Left forelimb (tissue), 1 donor: ENCODE measurements at regions not wholly inside any gene's neighbourhood (a gene's known extent, or its start where the extent isn't known, plus 50 kb on each side); places are given as distances from the start of the nearest gene placed in this dataset.

Experiments used
- DNase-seq: peaks from one replicate; pipeline ENCODE4 v3.0.0-alpha.2; 2018; ENCODE audit warnings: low spot score

GRCh38 chr2:71777946-71778345, 324.6 kb downstream of the DYSF start:
- no peak for DNase-seq

DNA sequence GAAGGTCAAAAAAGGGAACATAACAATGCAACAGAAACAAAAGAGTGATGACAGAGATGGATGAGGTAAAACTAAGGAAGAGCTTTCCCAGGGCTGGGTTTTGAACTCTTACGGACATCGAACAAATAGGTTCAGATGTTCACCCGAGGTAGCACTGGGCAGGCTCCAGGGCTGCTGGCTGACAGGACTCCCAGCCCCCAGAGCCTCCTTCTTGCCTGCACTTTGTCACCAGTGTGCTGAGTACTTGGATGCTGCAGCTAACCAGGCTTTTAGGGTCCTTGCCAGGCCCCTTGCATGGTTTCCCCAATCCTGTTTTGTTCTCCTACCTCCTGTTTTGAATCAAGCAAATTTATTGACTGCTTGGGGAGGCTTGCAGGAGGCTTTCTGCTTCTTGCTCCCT, 322.9 kb downstream of the DYSF start:
- DNase-seq: no peak

GRCh38 chr2:71773218-71773617, 319.9 kb downstream of the DYSF start:
- DNase-seq: no peak

- DNase-seq: no peak
Measured at GRCh38 chr2:71772510-71773172, 319.3 kb downstream of the DYSF start.

GRCh38 chr2:71767663-71768062, 314.3 kb downstream of the DYSF start:
- DNase-seq: no peak

DNA sequence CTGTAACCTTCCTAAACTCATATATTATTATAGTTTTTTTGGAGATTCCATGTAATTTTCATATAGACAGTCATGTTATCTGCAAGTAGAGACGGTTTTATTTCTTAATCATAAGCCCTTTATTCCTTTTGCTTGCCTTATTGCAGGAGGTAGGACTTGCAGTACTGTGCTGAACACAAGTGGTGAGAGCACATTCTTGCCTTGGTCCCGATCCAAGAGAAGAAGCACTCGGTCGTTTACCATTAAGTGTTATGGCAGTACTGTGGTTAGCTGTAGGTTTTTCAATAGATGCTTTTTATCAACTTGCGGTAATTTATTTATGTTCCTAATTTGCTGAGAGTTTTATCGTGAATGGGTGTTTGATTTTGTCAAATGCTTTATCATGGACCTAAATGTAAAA, 305.7 kb downstream of the DYSF start:
- no peak for DNase-seq

DNA sequence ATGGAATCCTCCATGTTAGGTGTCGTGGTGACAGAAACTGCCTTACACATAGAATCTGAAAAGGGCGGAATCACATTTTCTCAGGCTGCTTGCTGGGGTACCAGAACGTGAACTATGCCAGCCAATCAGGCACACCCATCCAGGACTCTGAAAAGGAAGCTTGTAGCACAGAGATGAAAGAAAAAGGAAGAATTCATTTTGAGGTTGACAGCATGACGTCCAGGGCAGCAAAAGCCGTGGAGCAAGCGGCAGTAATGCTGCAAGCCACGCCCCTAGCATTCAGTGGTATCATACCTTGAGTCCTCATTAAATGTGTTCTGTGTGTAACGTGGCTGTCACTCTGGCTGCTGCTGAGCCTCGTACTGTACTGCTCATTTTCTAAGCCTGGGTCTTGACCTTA, 304.0 kb downstream of the DYSF start:
- DNase-seq: no peak

GRCh38 chr2:71756280-71756906, 303.0 kb downstream of the DYSF start:
- no peak for DNase-seq

DNA sequence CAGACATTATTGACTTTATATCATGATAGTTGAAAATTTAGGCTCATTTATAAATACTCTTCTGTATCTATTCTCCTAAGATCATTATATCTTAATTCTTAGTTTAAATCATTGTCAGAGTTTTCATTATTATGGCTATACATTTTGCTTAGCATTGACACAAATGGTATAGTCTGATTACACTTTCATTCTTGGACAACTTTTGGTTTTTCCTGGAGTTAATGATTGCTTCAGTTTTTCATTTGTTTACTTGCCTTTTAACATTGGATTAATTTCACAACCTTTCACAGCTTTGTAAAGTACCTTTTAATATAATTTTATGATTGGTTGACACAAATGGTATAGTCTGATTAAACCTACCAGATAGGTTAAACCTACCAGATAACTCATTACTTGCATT, 298.2 kb downstream of the DYSF start:
- DNase-seq: no peak

- DNase-seq: no peak
Measured at GRCh38 chr2:71749671-71750101, 296.3 kb downstream of the DYSF start.

GRCh38 chr2:71748227-71748626, 294.9 kb downstream of the DYSF start:
- DNase-seq: no peak

GRCh38 chr2:71747559-71747958, 294.2 kb downstream of the DYSF start:
- no peak for DNase-seq

DNA sequence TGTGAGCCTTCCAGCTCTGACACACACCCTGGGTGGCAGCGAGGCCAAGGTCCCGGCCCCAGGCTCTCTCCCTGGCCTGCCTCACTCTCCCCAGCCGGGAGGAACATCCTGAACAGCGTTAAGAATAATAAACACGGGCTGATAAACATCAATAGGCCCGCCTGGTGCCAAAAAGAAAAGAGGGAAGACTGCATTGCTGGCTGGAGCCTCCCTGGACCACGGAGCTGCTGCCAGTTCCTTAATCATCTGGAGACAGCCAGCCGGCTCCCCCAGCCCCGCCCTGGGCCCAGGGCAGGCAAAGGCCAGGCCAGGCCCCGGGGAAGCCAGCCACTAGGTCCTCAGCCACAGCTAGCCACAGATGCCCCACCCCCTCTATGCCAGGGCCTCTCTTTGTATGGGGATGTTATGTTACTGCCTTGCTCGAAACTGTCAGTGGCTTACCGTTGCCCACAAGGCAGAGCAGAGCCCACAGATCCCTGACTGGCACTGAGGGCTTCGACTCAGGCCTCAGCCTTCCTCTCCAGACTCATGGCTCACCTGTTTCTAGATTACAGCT, 293.7 kb downstream of the DYSF start:
- DNase-seq: no peak

GRCh38 chr2:71744781-71745180, 291.4 kb downstream of the DYSF start:
- DNase-seq: no peak

DNA sequence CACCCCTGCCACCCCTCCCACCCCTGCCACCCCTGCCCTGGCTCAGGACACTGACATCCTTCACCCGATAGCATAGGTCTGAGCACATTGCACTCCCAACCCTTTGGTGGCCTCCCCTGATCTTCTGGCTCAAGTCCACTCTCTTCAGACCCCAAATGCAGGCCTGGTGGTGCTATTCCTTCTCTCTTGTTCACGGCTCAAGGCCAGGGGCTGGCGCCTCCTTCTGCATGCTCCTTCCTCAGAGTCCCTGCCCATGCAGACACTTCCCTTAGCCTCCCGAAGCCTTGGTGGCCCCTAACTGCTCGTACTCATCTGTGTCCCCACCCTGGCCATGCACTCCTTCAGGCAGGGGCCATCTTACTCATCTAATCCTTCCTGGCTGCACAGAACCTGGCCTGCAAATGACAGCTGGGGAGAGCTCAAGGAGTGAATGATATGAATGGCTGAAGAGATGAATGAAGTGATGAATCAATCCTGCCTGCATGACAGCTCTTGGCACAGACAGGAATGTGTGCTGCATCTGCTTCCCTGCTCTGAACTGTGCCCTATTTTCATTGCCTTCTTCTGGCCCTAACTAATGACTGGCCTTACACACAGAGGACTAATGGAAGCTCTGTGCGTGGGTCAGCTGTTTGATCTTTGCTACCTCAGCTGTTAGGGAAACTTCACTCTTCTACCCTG, 290.8 kb downstream of the DYSF start:
- DNase-seq: no peak

DNA sequence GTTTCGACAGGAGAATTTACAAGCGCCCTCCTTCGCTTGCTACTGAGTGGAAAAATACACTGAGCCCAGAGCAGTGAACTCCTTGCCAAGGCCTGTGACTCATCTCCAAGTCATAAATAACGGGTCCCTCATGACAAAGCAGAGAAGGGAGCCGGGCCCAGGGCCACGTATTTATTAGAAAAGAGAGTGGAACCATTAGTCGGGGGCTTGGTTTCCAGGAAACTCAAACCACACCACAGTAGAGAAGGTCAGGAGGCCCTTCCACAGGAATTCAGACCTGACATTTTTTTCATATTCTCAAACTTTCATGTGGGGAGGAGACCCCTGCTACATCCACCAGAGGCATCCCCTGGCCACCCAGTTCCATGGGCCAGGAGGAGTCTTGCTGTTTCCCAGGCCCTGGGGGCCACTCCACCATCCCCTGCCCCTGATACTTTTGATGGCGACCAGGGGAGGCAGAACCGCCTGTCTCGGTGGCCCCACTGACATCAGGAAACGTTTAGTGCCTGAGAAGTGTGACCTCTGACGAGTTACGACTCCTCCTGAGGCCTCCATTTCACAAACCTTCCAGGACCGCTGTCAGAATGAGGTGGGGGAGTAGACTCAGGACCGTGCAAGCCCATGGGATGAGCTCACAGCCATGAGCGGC, 289.7 kb downstream of the DYSF start:
- peak; percentile 76 for DNase-seq

GRCh38 chr2:71736986-71737385, 283.6 kb downstream of the DYSF start:
- DNase-seq: no peak

- DNase-seq: no peak
Measured at GRCh38 chr2:71736091-71736861, 282.9 kb downstream of the DYSF start.
